ENCODE measurements at regions not wholly inside any gene's neighbourhood (a gene's known extent, or its start where the extent isn't known, plus 50 kb on each side); places are given as distances from the start of the nearest gene placed in this dataset.

- Histone ChIP-seq H3K27me3 (0 out of 2 replicates have a peak, but pooled peaks cover 2% of the 10 kb centered on the region), H3K36me3 (no peaks in the 10 kb centered on the region), H3K9me3 (no peaks in the 10 kb centered on the region), H3K4me3 (no peak overlapping the region)
- no peak for DNase-seq
Measured at GRCh38 chr18:41853280-41853679, 101.8 kb upstream of the PIK3C3 start.

GRCh38 chr18:41850781-41851180 is 104.3 kb upstream of the PIK3C3 start:
- Histone ChIP-seq H3K27me3 (0 out of 2 replicates have a peak, but pooled peaks cover 2% of the 10 kb centered on the region), H3K9me3 (no peaks in the 10 kb centered on the region), H3K4me3 (no peak overlapping the region), H3K36me3 (no peaks in the 10 kb centered on the region)
- DNase-seq: no peak

GRCh38 chr18:41849632-41850031 is 105.4 kb upstream of the PIK3C3 start:
- Histone ChIP-seq H3K27me3 (0 out of 2 replicates have a peak, but pooled peaks cover 2% of the 10 kb centered on the region), H3K36me3 (no peaks in the 10 kb centered on the region), H3K4me3 (no peak overlapping the region), H3K9me3 (no peaks in the 10 kb centered on the region)
- DNase-seq: no peak

GRCh38 chr18:41845563-41845962 is 109.5 kb upstream of the PIK3C3 start:
- no peak for DNase-seq
- Histone ChIP-seq H3K4me3 (no peak overlapping the region), H3K36me3 (no peaks in the 10 kb centered on the region), H3K27me3 (0 out of 2 replicates have a peak, but pooled peaks cover 2% of the 10 kb centered on the region), H3K9me3 (no peaks in the 10 kb centered on the region)

GRCh38 chr18:41842886-41843285 is 112.1 kb upstream of the PIK3C3 start:
- no peak for DNase-seq
- Histone ChIP-seq H3K36me3 (no peaks in the 10 kb centered on the region), H3K4me3 (no peak overlapping the region), H3K27me3 (no peaks in the 10 kb centered on the region), H3K9me3 (no peaks in the 10 kb centered on the region)

- no peaks in the 10 kb centered on the region for H3K36me3 ChIP-seq
- no peak for DNase-seq
- no peaks in the 10 kb centered on the region for H3K9me3 ChIP-seq
- H3K27me3 ChIP-seq: no peaks in the 10 kb centered on the region
- no peak overlapping the region for H3K4me3 ChIP-seq
Measured at GRCh38 chr18:41829647-41830516, 125.2 kb upstream of the PIK3C3 start.

GRCh38 chr18:41828137-41828536 is 126.9 kb upstream of the PIK3C3 start:
- H3K4me3 ChIP-seq: no peak overlapping the region
- H3K9me3 ChIP-seq: no peaks in the 10 kb centered on the region
- H3K36me3 ChIP-seq: no peaks in the 10 kb centered on the region
- no peaks in the 10 kb centered on the region for H3K27me3 ChIP-seq
- no peak for DNase-seq

- Histone ChIP-seq H3K27me3 (no peaks in the 10 kb centered on the region), H3K4me3 (no peak overlapping the region), H3K36me3 (no peaks in the 10 kb centered on the region), H3K9me3 (no peaks in the 10 kb centered on the region)
- DNase-seq: no peak
Measured at GRCh38 chr18:41820784-41821183, 134.2 kb upstream of the PIK3C3 start.

GRCh38 chr18:41818381-41819355 is 136.4 kb upstream of the PIK3C3 start:
- no peak overlapping the region for H3K4me3 ChIP-seq
- H3K27me3 ChIP-seq: no peaks in the 10 kb centered on the region
- no peak for DNase-seq
- H3K9me3 ChIP-seq: no peaks in the 10 kb centered on the region
- no peaks in the 10 kb centered on the region for H3K36me3 ChIP-seq

GRCh38 chr18:41814651-41815050 is 140.4 kb upstream of the PIK3C3 start:
- no peak for DNase-seq
- Histone ChIP-seq H3K9me3 (no peaks in the 10 kb centered on the region), H3K36me3 (no peaks in the 10 kb centered on the region), H3K27me3 (no peaks in the 10 kb centered on the region), H3K4me3 (no peak overlapping the region)

GRCh38 chr18:41809652-41810051 is 145.4 kb upstream of the PIK3C3 start:
- DNase-seq: no peak

GRCh38 chr18:41805341-41805740 is 149.7 kb upstream of the PIK3C3 start:
- Histone ChIP-seq H3K4me3 (no peak overlapping the region), H3K36me3 (no peaks in the 10 kb centered on the region), H3K9me3 (no peaks in the 10 kb centered on the region), H3K27me3 (no peaks in the 10 kb centered on the region)
- no peak for DNase-seq

More at GRCh38 chr18:41809652-41810051, 145.4 kb upstream of the PIK3C3 start:
- no peaks in the 10 kb centered on the region for H3K36me3 ChIP-seq
- no peaks in the 10 kb centered on the region for H3K9me3 ChIP-seq
- no peak overlapping the region for H3K4me3 ChIP-seq
- no peaks in the 10 kb centered on the region for H3K27me3 ChIP-seq

- Histone ChIP-seq H3K27me3 (no peaks in the 10 kb centered on the region), H3K36me3 (no peaks in the 10 kb centered on the region), H3K9me3 (no peaks in the 10 kb centered on the region), H3K4me3 (no peak overlapping the region)
- DNase-seq: no peak
Measured at GRCh38 chr18:41798879-41799278, 156.2 kb upstream of the PIK3C3 start.

GRCh38 chr18:41790687-41791086 is 164.3 kb upstream of the PIK3C3 start:
- H3K4me3 ChIP-seq: no peak overlapping the region
- H3K36me3 ChIP-seq: no peaks in the 10 kb centered on the region
- no peak for DNase-seq
- no peaks in the 10 kb centered on the region for H3K27me3 ChIP-seq
- H3K9me3 ChIP-seq: no peaks in the 10 kb centered on the region

GRCh38 chr18:41789001-41789400 is 166.0 kb upstream of the PIK3C3 start:
- no peaks in the 10 kb centered on the region for H3K9me3 ChIP-seq
- DNase-seq: no peak
- no peaks in the 10 kb centered on the region for H3K36me3 ChIP-seq
- H3K27me3 ChIP-seq: no peaks in the 10 kb centered on the region
- no peak overlapping the region for H3K4me3 ChIP-seq

GRCh38 chr18:41783879-41784278 is 171.2 kb upstream of the PIK3C3 start:
- no peak for DNase-seq
- H3K9me3 ChIP-seq: no peaks in the 10 kb centered on the region
- no peak overlapping the region for H3K4me3 ChIP-seq
- H3K36me3 ChIP-seq: no peaks in the 10 kb centered on the region
- H3K27me3 ChIP-seq: no peaks in the 10 kb centered on the region

Data from MG63 (cell line).